ENCODE measurements at regions not wholly inside any gene's neighbourhood (a gene's known extent, or its start where the extent isn't known, plus 50 kb on each side); places are given as distances from the start of the nearest gene placed in this dataset.
"Not testable (repeated sequence)": the region's sequence is repeated elsewhere in the genome, so short reads cannot be mapped to it uniquely, and the experiment has no call there.

GRCh38 chr1:109846162-109846561, 64.5 kb upstream of the CSF1 start:
- ChIA-PET CTCF (interaction anchor here (0.6 kb wide), 1 partner anchor 127 kb away, joined by 3 read pairs; no protein-coding TSS in a partner anchor), POLR2A (ENCODE audit: low non-redundant PET) (no interaction called here)
- TF ChIP-seq CTCF (conservative IDR thresholded peaks at IDR 0.05; ENCODE audit: low read depth): no peak
- no peak overlapping the region for H3K27ac ChIP-seq
- no peak for DNase-seq (ENCODE audit: low spot score)

GRCh38 chr1:109845658-109846057, 65.0 kb upstream of the CSF1 start:
- no peak overlapping the region for H3K27ac ChIP-seq
- ChIA-PET CTCF (interaction anchor here (0.6 kb wide), 1 partner anchor 128 kb away, joined by 3 read pairs; no protein-coding TSS in a partner anchor), POLR2A (ENCODE audit: low non-redundant PET) (no interaction called here)
- DNase-seq (ENCODE audit: low spot score): no peak
- TF ChIP-seq CTCF (conservative IDR thresholded peaks at IDR 0.05; ENCODE audit: low read depth): no peak

- no peak for DNase-seq (ENCODE audit: low spot score)
- no peak overlapping the region for H3K27ac ChIP-seq
- TF ChIP-seq CTCF (conservative IDR thresholded peaks at IDR 0.05; ENCODE audit: low read depth): no peak
- ChIA-PET POLR2A (ENCODE audit: low non-redundant PET) (no interaction called here), CTCF (interaction anchor here (0.6 kb wide), 1 partner anchor 126 kb away, joined by 3 read pairs; no protein-coding TSS in a partner anchor)
These were observed 66.0 kb upstream of the CSF1 start for GRCh38 chr1:109844609-109845008.

GRCh38 chr1:109840011-109840629, 70.5 kb upstream of the CSF1 start:
- CTCF ChIA-PET: no interaction called here
- POLR2A ChIA-PET (ENCODE audit: low non-redundant PET): no interaction called here

GRCh38 chr1:109839276-109839675, 71.4 kb upstream of the CSF1 start:
- H3K27ac ChIP-seq; POLR2A ChIA-PET (ENCODE audit: low non-redundant PET); CTCF ChIA-PET: not testable (repeated sequence)

More at GRCh38 chr1:109840011-109840629, 70.5 kb upstream of the CSF1 start:
- no peak overlapping the region for H3K27ac ChIP-seq
- TF ChIP-seq CTCF (conservative IDR thresholded peaks at IDR 0.05; ENCODE audit: low read depth): no peak
- no peak for DNase-seq (ENCODE audit: low spot score)

GRCh38 chr1:109838838-109839240, 71.8 kb upstream of the CSF1 start:
- ChIA-PET POLR2A (ENCODE audit: low non-redundant PET) (no interaction called here), CTCF (no interaction called here)
- no peak for DNase-seq (ENCODE audit: low spot score)
- no peak for TF ChIP-seq CTCF (conservative IDR thresholded peaks at IDR 0.05; ENCODE audit: low read depth)
- H3K27ac ChIP-seq: no peak overlapping the region

More at GRCh38 chr1:109839276-109839675, 71.4 kb upstream of the CSF1 start:
- not testable (repeated sequence) for DNase-seq (ENCODE audit: low spot score)

- TF ChIP-seq CTCF (conservative IDR thresholded peaks at IDR 0.05; ENCODE audit: low read depth): no peak
- ChIA-PET POLR2A (ENCODE audit: low non-redundant PET) (no interaction called here), CTCF (no interaction called here)
- DNase-seq (ENCODE audit: low spot score): no peak
- no peak overlapping the region for H3K27ac ChIP-seq
These were observed 72.6 kb upstream of the CSF1 start for GRCh38 chr1:109837852-109838570.

- POLR2A ChIA-PET (ENCODE audit: low non-redundant PET); H3K27ac ChIP-seq; CTCF ChIA-PET; DNase-seq (ENCODE audit: low spot score): not testable (repeated sequence)
These were observed 71.9 kb upstream of the EPS8L3 start for GRCh38 chr1:109835645-109836044.
